ENCODE measurements at regions not wholly inside any gene's neighbourhood (a gene's known extent, or its start where the extent isn't known, plus 50 kb on each side); places are given as distances from the start of the nearest gene placed in this dataset. TPM values are rescaled to one million over a fixed set of nuclear protein-coding genes. Genes with fewer than 3 reads are reported as not detected.

DNA sequence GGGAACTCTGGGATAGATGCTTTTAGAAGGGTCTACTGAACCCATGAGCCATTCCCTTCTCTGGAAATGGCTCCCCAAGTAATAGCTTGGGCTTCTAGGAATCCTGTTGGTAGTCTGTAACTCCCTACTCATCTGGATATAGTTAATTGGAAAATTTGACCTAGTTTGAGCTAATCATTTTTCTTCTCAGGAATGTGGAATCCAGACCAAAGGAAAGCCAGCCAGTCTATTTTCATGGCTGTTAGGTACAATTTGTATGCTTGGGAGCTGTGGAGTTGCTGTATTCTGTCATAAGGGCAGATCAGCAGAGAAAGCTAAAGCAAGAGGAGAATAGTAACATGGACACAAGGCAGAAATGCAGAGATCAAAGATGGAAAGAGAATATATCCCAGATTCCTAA is 71.6 kb upstream of the C1GALT1 start:
- DNase-seq (ENCODE audit: low read depth in 2 of 3, low spot score in 2 of 3) = no peak

DNA sequence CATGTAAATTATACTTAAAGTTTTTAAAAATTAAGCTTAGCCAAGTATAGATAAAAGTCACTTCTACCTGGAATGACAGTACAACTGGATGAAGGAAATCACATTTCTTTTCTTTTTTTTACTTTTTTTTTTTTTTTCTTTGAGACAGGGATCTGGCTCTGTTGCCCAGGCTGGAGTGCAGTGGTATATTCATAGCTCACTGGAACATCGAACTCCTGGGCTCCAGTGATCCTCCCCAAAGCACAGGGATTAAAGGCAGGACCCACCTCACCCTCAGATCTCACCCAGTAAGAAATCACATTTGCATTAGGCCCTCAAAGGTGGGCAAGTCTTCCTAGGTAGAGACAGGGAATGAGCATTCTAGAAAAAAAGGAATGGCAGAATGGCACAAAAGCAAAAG is 69.5 kb upstream of the C1GALT1 start:
- no peak for DNase-seq (ENCODE audit: low read depth in 2 of 3, low spot score in 2 of 3)

DNA sequence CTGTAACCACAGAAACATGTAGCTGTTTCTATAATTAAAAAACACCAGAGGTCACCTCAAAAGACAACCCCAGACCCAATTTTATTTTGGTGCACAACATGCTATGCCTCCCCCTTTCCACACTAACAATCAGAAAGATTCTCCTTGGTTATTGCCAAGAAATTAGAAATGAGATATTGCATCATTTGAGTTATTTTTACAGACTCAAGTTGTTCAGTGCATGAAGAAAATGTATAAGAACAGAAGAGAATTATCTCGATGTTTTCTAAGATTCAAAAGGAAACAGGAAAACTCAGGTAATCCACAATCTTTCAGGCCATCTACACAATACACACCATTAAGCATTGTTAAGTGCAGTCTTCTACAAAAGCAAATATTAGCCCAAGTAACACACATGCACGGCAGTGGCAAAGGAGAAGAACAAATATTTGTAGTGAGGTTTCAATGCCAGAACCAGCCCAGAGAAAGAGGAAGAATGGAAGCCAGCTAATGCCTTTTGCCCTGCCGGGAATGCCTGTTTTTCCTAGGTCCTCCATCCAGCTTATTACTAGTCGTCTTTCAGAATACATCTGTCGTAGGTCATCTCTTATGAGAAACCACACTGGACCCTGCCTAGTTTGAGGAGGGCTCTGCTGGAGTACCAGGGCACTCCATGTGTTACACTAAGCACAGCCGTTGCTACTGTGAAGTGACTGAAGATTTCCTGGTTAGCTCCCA is 67.6 kb upstream of the C1GALT1 start:
- DNase-seq (ENCODE audit: low read depth in 2 of 3, low spot score in 2 of 3) = no peak

DNA sequence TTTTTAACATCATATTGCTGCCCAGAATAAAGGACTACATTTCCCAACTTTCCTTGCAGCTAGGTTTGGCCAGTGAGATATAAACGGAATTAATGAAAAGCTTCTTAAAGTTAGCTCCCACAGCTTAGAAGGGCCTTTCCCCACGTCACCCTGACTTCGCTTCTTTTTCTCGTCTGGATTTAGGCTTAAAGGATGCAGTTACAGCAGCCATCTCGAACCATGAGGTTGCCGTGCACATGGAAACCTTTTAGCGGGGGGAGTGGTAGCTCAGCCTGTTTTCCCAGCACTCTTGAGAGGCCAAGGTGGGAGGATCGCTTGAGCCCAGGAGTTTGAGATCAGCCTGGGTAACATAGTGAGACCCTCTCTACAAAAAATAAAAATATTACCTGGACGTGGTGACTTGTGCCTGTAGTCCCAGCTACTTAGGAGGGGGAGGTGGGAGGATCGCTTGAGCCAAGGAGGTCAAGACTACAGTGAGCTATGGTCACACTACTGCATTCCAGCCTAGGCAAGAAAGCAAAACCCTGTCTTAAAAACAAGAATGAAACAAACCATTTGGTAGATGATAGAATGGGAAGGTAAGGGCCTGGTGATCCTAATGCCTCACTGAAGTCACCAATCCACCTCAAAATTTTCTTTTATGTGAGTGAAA is 64.3 kb upstream of the C1GALT1 start:
- DNase-seq (ENCODE audit: low read depth in 2 of 3, low spot score in 2 of 3) = no peak

DNA sequence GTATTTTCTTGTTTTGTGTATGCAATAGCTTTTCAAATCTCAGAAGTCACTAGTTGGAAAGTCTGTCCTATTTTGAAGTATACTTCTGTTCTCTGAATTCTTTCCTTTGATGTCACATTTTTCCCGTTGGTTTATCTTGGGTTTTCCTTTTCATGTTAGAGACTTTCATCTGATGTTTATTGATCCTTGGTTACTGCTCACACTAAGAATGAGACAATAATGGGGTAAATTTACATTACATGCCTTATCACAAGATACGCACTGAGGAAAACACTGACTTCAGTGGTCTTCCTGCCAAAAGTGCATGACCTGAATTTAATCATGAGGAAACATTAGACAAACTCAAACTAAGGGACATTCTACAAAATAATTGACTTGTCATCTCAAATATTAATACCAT is 63.5 kb upstream of the C1GALT1 start:
- no peak for DNase-seq (ENCODE audit: low read depth in 2 of 3, low spot score in 2 of 3)

DNA sequence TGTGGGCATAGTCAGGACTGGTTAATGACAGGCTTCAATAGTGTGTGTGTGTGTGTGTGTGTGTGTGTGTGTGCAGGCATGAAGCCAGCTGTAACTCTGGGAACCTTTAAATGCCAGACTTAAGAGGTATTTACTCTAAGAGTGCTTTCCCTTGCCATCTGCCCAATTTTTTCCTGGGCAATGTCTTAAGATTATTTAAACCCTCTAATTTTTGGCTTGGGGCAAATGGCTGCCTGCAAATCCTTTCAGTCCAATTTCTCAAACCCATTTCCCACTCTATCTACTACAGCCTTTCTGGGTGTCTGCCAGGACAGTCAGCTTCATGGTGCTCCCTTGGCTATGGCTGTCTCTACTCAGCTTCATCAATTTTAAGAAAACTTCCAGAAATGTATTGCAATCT is 62.6 kb upstream of the C1GALT1 start:
- DNase-seq (ENCODE audit: low read depth in 2 of 3, low spot score in 2 of 3) = no peak

DNA sequence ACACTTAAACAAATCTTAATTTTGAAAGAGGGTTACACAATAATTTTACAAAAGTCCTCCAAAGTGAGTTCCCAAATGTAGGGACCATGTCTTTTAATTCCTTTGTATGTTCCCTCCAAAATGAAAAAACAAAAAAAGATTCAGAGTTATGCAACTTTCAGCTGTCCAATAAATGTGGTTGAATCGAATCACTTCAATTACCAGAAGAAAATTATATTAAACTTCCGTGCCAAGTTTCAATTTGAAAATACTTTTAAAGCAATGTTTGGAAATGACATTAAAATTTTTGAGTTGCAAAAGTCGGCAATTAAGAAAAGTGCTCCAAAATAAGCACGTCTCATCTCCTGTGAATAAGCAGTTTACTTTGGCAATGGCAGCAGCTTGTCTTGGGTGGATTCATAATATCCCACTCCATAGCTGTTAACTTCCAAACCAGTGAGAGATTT is 60.3 kb upstream of the C1GALT1 start:
- DNase-seq (ENCODE audit: low read depth in 2 of 3, low spot score in 2 of 3) = no peak

DNA sequence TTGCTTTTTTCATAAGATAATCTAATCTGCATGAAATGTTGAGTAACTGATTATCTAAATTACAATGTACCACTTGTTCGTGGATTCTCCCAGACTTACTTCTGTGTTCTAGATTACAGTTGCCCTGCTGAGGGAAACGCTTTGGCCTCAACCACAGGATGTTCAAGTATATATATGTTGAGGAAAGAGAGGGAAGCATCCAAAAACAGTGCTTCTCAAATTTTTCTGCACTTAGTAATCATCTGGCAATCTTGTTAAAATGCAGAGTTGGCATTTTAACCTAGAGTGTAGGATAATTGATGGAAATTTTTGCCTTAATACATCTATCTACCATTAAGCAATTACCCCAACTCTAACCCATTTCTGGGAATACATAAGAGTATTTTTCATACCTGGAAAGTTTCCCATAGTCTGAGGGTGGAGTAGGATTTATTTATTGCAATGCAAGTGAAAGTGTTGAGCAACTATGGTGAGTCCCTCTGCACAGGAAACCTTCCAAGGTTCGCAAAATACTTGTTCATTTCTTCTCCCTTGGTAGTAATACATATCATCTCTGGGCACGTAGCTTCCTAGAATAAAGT is 59.6 kb upstream of the C1GALT1 start:
- DNase-seq (ENCODE audit: low read depth in 2 of 3, low spot score in 2 of 3) = no peak

DNA sequence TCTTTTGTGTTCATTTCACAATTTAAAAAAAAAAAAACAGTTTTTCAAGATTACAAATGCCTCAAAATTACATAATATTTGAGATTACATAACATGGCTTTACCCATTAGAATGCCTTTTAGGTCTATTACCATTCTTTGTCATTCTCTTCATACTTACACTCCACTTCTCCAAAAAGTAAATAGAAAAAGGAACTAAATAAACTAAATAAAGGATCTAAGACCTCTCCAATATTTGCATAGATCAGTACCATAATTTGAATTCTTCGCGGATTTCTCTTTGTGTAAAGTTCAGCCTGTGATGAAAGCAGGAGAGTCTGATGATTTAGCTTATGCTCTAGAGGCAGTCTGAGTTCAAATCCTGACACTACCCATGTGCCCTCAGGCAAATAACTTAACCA is 56.4 kb upstream of the C1GALT1 start:
- DNase-seq (ENCODE audit: low read depth in 2 of 3, low spot score in 2 of 3) = no peak

DNA sequence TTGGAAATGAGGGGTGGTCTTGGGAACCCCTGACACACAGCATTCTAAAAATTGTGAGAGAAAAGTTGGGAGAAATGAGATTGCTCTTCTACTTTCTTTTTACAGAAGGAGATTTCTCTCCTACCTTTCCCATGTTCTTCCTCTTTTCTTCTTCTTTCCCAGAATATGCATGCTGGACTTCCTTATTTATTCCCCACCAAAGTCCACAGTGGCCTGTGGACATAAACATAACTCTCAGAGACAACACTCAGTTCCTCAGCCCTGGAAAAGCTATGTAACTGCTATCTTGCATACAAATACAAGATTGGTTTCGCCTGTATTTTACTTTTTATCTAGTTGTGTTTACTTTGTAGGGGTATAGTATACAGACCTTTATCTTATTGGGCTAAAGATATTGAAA is 54.6 kb upstream of the C1GALT1 start:
- no peak for DNase-seq (ENCODE audit: low read depth in 2 of 3, low spot score in 2 of 3)

DNA sequence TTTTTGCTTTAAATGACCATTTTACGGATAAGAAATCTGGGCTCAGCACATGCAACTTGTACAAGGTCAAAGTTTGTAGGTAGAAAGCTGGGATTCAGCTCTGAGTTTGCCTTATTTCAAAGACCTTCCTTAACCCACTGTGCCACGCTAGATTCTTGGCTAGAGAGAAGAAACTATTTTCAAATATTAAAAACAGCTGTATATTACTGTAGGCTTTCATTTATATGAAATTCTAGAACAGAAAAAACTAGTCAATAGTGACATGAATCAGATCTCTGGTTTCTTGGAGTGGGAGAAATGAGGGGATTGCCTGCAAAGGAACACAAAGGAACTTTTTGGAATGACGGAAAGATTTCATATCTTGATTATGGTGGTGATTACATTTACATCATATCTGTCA is 53.0 kb upstream of the C1GALT1 start:
- DNase-seq (ENCODE audit: low read depth in 2 of 3, low spot score in 2 of 3) = no peak

DNA sequence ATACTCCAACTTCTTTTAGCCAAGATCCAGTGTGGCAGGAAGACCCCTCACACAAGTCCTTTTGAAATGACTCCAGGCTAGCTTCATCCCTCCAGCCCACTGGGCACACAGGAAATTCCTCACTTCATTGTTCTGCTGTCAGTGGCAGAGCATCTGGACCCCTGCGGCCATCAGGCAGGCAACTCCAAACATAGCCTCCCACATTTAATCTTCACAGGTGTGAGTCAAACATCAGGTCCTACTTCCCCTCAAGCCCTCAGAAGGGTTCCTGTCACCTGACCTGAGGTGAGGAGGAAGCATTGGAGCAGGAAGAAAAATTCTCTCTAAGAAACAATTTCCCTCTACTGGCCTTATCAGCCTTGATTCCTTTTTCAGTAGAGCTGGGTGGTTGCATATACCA is 51.1 kb upstream of the C1GALT1 start:
- no peak for DNase-seq (ENCODE audit: low read depth in 2 of 3, low spot score in 2 of 3)

Small RNA genes in the stretch of these regions (small RNA-seq; reads per million reads assigned to genes)
- gene AC079804.2 = not detected
- gene MIR3683 = not detected
- not detected for gene RF00019
